ENCODE measurements at regions not wholly inside any gene's neighbourhood (a gene's known extent, or its start where the extent isn't known, plus 50 kb on each side); places are given as distances from the start of the nearest gene placed in this dataset.

DNA sequence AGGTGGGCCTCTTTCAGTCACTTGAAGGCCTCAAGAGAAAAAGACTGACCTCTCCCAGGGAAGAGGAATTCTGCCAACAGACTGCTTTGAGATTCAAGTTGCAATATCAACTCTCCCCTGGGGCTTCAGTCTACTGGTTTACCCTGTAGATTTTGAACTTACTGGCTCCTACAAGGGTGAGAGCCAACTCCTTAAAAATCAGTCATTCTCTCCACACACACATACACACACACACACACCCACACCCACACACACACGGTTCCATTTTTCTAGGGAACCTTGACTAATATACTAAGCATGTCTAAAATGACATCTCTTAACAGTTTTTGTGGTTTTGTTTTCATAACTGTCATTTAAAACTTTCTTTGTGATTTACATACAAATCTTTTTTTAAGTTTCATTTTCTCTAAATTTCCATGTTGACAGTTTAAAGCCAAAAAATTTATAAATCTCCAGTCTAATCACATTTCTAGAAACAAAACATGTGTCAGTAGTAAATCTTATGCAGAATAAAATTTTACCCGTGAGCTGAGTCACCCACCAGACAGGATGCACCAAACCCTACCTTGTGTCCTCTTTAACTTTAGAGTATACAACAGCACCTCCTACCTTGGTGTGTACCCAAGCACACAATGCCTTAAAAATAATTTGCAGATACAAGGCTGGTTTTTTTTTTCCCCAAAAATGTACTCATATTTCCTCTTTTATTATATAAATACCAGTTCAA, 394.6 kb downstream of the AEBP2 start:
- BruUV-seq (replicated peaks) = no TSS peak
- no peak for ATAC-seq

DNA sequence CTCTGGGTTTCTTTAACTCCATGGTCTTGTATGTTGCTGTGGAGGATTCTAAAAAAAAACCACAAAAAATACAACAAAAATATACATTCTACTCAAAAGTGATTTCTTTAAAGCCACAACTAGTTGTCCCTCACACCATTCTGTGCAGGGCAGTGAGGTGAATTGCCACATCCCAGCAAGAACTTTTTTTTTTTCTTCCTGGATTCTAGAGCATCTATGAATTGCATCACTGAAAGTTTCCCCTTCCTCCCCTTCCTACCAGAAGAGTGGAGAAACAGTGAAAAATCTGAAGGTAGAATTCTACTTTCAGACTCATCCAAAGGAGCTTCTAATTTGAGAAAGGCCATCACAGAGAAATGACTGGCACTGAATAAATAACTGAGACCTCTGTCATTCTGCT, 395.3 kb downstream of the AEBP2 start:
- no peaks in the 10 kb centered on the region for H3K9me3 ChIP-seq (ENCODE audit: control insufficient read depth in 1 of 2, insufficient read depth in 1 of 2, low read depth in 1 of 2, low read length in 2 of 2)
- H3K9me2 ChIP-seq (ENCODE audit: insufficient read depth) = no peaks in the 10 kb centered on the region
- BruUV-seq (replicated peaks) = no TSS peak
- no peak overlapping the region for H3K4me2 ChIP-seq (ENCODE audit: low read length)
- no peaks in the 10 kb centered on the region for H3K27me3 ChIP-seq (ENCODE audit: insufficient read depth, low read length)
- ATAC-seq = no peak
- DNase-seq (ENCODE audit: low read depth, low spot score) = no peak
- H2AFZ ChIP-seq (ENCODE audit: low read depth, low read length, poor library complexity, severe bottlenecking) = no peak overlapping the region
- TF ChIP-seq FOSL1 (IDR thresholded peaks at IDR 0.05; ENCODE audit: low read depth) (no peak), EZH2phosphoT487 (IDR thresholded peaks at IDR 0.05; ENCODE audit: borderline replicate concordance) (no peak), JUND (IDR thresholded peaks at IDR 0.05) (no peak), RAD21 (IDR thresholded peaks at IDR 0.05; ENCODE audit: low read depth) (no peak), SP1 (IDR thresholded peaks at IDR 0.05; ENCODE audit: low read depth) (no peak)
- no peak overlapping the region for H3K27ac ChIP-seq (ENCODE audit: low read depth, low read length)
- no peaks in the 10 kb centered on the region for H3K36me3 ChIP-seq (ENCODE audit: control insufficient read depth in 1 of 2, insufficient read depth in 2 of 2, low read length in 2 of 2)
- H4K20me1 ChIP-seq (ENCODE audit: insufficient read depth) = no peaks in the 10 kb centered on the region; the same call in 1 of the 2 replicates
- H3K4me1 ChIP-seq (ENCODE audit: control insufficient read depth in 1 of 2, insufficient read depth in 2 of 2, low read length in 2 of 2) = no peaks in the 10 kb centered on the region
- no peak overlapping the region for H3K9ac ChIP-seq (ENCODE audit: low read length)
- intact Hi-C loops (cut with micrococcal nuclease) = no loop called here
- no peaks in the 10 kb centered on the region for H3K79me2 ChIP-seq (ENCODE audit: insufficient read depth, low read length)
- ChIA-PET POLR2A (no interaction called here), RAD21 (ENCODE audit: low non-redundant PET in 1 of 2, low total read pairs in 2 of 2, uncharacterized antibody in 2 of 2, unreplicated experiment in 2 of 2) (no interaction called here), CTCF (no interaction called here)
- H3K4me3 ChIP-seq (replicated peaks in 1 of 2; ENCODE audit: low read depth in 1 of 2, low read length in 2 of 2) = no peak overlapping the region

More for the DNA sequence above, 394.6 kb downstream of the AEBP2 start:
- TF ChIP-seq YY1 (IDR thresholded peaks at IDR 0.05; ENCODE audit: extremely low read depth, insufficient replicate concordance, low read depth, low read length) (no peak), POLR2A (IDR thresholded peaks at IDR 0.05; ENCODE audit: borderline replicate concordance, extremely low read depth, insufficient read depth, insufficient read length) (no peak), SP1 (IDR thresholded peaks at IDR 0.05; ENCODE audit: low read depth) (no peak), EZH2 (IDR thresholded peaks at IDR 0.05) (no peak), CEBPB (IDR thresholded peaks at IDR 0.05; ENCODE audit: low read depth) (no peak), SIN3A (IDR thresholded peaks at IDR 0.05; ENCODE audit: low read depth) (no peak), TCF7L2 (IDR thresholded peaks at IDR 0.05; ENCODE audit: borderline replicate concordance, extremely low read depth, insufficient read depth, insufficient read length) (no peak)
- TF ChIP-seq, protein P1, sequence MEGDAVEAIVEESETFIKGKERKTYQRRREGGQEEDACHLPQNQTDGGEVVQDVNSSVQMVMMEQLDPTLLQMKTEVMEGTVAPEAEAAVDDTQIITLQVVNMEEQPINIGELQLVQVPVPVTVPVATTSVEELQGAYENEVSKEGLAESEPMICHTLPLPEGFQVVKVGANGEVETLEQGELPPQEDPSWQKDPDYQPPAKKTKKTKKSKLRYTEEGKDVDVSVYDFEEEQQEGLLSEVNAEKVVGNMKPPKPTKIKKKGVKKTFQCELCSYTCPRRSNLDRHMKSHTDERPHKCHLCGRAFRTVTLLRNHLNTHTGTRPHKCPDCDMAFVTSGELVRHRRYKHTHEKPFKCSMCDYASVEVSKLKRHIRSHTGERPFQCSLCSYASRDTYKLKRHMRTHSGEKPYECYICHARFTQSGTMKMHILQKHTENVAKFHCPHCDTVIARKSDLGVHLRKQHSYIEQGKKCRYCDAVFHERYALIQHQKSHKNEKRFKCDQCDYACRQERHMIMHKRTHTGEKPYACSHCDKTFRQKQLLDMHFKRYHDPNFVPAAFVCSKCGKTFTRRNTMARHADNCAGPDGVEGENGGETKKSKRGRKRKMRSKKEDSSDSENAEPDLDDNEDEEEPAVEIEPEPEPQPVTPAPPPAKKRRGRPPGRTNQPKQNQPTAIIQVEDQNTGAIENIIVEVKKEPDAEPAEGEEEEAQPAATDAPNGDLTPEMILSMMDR (IDR thresholded peaks at IDR 0.05 in 2 of 3, conservative IDR thresholded peaks at IDR 0.05 in 1 of 3; ENCODE audit: borderline replicate concordance in 1 of 3, insufficient read depth in 1 of 3, low read depth in 2 of 3, low read length in 2 of 3) = peak in 1 of 3 experiments; percentile 7; a peak in 2 of 6 replicates
- H3K27ac ChIP-seq (ENCODE audit: low read depth, low read length) = no peak overlapping the region
- RAD21 ChIA-PET (ENCODE audit: low non-redundant PET in 1 of 2, low total read pairs in 2 of 2, uncharacterized antibody in 2 of 2, unreplicated experiment in 2 of 2) = no interaction called here
- intact Hi-C loops (cut with micrococcal nuclease) = no loop called here
- H3K9me3 ChIP-seq (ENCODE audit: control insufficient read depth in 1 of 2, insufficient read depth in 1 of 2, low read depth in 1 of 2, low read length in 2 of 2) = no peaks in the 10 kb centered on the region
- POLR2A ChIA-PET = no interaction called here
- no peak overlapping the region for H3K9ac ChIP-seq (ENCODE audit: low read length)
- H3K9me2 ChIP-seq (ENCODE audit: insufficient read depth) = no peaks in the 10 kb centered on the region
- H3K4me1 ChIP-seq (ENCODE audit: control insufficient read depth in 1 of 2, insufficient read depth in 2 of 2, low read length in 2 of 2) = no peaks in the 10 kb centered on the region
- no peaks in the 10 kb centered on the region for H3K36me3 ChIP-seq (ENCODE audit: control insufficient read depth in 1 of 2, insufficient read depth in 2 of 2, low read length in 2 of 2)
- CTCF ChIA-PET = no interaction called here
- H3K4me3 ChIP-seq (replicated peaks in 1 of 2; ENCODE audit: low read depth in 1 of 2, low read length in 2 of 2) = no peak overlapping the region
- H3K79me2 ChIP-seq (ENCODE audit: insufficient read depth, low read length) = no peaks in the 10 kb centered on the region
- H3K4me2 ChIP-seq (ENCODE audit: low read length) = no peak overlapping the region
- no peaks in the 10 kb centered on the region for H3K27me3 ChIP-seq (ENCODE audit: insufficient read depth, low read length)
- no peak overlapping the region for H2AFZ ChIP-seq (ENCODE audit: low read depth, low read length, poor library complexity, severe bottlenecking)
- no peak for DNase-seq (ENCODE audit: low read depth, low spot score)
- H4K20me1 ChIP-seq (ENCODE audit: insufficient read depth) = no peaks in the 10 kb centered on the region
